GM18505 (cell line): ENCODE measurements at regions not wholly inside any gene's neighbourhood (a gene's known extent, or its start where the extent isn't known, plus 50 kb on each side); places are given as distances from the start of the nearest gene placed in this dataset.

Experiments used
- ATAC-seq: cut with Tn5 transposase; IDR thresholded peaks from one replicate; pipeline ENCODE4 v1.9.1; 2021; ENCODE audit not compliant: unreplicated experiment
- POLR2A ChIP-seq: IDR thresholded peaks from 4 replicates; pipeline ENCODE4 v1.6.1; 2011; ENCODE audit warnings: borderline replicate concordance; ENCODE audit not compliant: insufficient read depth, insufficient read length; ENCODE audit errors: extremely low read depth

DNA sequence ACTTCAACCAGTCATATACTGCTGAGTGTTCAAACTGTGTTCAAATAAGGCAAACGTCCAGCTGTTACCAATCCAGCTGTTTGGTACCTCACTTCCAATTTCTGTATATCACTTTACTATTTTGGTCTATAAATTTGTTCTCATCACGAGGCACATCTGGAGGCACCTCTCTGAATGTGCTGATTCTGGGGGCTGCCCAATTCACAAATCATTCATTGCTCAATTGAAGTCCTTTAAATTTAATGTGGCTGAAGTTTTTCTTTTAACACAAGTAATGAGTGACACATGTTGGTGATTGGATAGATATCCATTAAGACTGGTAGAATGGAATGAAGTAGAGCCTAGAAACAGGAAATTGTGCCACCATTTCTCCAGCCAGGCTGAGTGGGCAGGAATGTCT lies 617.0 kb upstream of the TMEM132C start:
- no peak for TF ChIP-seq POLR2A
- ATAC-seq, result no peak

DNA sequence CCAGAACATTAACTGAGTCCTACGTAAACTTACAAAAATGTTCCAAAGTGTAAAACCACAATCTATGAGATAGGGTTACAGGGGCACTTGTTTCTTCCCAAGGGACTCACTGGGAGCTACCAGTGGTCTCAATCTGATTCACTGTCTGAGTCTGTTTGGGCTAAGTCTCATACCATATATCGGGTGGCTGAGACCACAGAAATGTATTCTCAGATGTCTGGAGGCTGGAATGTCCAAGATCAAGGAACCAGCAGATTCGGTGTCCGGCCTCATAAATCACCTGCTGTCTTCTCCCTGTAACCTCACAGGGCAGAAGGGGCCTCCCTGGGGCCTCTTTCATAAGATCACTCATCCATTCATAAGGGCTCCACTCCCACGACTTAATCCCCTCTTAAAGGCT lies 616.3 kb upstream of the TMEM132C start:
- no peak for ATAC-seq
- TF ChIP-seq POLR2A, result no peak

DNA sequence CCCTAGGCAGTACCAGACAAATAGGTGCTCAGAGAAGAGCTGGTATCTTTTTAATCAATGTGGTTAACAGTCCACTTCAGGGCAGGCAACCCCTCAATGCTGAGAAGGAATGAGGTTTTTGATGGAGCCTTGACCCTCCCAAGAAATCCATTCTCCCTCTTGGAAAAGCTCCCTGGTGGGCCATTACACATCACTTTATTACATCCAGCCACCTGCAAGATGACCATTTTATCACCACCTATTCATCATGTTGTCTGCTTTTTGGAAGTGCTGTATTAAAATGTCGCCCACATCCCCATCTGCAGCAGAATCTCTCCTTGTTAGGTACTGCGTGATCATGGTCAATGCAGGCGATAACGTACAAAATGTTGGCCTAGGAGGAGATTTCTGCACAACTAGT lies 614.7 kb upstream of the TMEM132C start:
- no peak for ATAC-seq
- TF ChIP-seq POLR2A, result no peak

DNA sequence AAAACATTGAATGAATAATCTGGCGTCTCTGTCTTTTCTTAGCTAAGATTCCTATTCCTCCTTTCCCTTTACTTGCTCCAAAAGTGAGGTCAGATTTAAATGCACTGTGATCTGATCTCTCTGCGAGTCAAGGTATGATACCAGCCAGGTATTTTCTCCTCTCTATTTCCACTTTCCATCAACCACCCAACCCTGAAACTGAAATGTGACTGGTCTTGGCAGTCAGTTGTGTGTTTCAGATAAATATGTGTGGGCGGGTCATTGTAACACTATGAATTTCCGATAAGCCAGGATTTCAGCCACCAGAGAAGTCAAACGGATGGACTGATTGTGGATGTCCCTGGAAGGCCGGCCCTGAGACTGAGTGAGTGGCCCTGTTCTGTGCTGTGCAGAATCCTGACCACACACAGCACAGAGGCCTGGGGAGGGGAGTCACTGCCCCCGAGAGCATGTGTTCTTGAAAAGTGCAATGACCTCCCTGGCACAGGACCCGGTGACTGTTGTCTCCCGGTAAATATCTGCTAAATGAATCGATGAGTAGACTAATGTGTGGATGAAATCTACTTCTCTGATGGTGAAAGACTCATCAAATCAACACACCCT lies 612.5 kb upstream of the TMEM132C start:
- no peak for ATAC-seq
- TF ChIP-seq POLR2A, result no peak

DNA sequence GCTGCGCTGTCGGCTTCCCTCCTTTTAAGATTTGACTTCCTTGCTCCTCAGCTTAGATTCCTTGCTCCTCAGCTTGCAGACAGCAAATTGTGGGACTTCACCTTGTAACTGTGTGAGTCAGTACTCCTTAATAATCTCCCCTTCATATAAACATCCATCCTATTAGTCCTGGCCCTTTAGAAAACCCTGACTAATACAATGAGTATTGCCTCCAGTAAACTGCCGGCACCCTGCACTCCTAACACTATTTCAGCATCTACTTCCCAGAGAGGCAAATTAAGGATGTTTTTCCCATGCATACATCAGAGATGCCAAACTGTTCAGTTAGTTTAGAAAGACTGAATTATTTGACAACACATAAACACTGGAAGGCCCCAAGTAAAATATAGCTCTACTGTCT lies 611.3 kb upstream of the TMEM132C start:
- no peak for TF ChIP-seq POLR2A
- no peak for ATAC-seq

DNA sequence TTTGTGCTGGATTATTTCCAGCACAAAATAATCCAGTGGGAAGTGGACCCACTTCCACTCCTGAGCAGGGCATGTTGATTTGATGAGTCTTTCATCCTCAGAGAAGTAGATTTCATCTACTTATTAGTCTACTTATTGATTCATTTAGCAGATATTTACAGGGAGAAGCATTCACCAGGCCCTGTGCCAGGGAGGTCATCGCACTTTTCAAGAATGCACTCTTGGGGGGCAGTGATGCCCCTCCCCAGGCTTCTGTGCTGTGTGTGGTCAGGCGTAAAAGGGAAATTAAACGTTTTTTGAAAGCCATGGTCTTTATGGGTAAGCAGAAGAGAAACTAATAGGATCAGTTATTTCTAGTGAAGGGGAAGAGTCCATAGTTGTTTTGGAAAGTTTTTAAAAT lies 610.7 kb upstream of the TMEM132C start:
- no peak for ATAC-seq

DNA sequence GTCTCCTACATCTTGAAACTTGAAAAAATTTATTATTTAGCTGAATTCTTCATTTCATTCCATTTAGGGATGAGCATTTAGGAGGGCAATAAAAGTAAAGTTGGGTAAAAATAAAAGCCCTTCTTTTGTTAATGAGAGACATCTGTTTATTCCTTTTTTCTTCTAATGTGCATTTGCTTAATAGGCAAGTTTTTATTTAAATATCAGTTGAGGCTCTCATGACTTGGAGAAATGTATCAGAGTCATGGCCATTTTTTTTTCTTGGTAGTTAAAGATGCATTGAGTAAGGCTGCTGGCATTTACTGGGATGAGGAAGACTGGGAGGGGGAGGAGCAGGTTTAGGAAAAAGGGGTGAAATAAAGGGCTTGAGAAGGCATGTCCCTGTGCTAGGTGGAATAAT lies 609.9 kb upstream of the TMEM132C start:
- TF ChIP-seq POLR2A, result no peak
- ATAC-seq, result no peak

More for the DNA sequence above, 610.7 kb upstream of the TMEM132C start:
- no peak for TF ChIP-seq POLR2A

DNA sequence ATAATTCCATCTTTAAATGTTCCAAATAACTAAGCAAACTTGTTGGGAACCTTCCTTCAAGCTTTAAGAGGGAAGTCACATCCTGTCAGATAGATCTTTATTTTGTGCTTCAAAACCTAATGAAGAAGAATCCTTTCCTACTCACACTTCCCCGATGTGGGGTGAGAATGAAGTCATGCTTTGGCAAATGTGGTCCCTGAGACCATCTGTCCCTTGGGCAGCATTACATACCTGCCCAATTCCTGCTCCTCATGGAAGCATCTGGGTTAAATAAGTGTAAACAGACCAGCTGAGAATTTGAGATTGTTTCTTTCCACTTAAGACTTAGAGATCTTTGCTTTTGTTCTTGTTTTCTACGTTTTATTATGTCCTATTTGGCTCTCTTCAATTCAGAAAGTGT lies 606.0 kb upstream of the TMEM132C start:
- TF ChIP-seq POLR2A, result no peak
- no peak for ATAC-seq

DNA sequence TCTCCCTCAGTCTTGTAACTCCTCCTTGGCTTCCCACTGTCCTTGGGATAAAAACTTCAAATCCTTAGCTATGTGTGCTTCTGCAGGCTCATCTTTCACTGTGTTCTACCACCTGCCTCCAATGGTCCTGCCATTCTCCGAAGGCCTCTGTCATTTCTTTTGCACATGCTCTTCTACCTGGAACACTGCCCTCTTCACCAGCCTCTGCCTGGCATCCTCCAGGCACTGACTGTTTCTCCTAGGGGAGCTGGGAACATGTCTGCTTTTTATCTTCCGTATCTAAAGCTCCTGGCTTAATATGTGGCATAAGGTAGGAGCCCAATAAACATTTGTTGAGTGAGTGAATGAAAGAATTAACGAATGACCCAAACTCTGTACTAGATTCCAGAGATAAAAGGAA lies 603.3 kb upstream of the TMEM132C start:
- ATAC-seq, result no peak
- no peak for TF ChIP-seq POLR2A

DNA sequence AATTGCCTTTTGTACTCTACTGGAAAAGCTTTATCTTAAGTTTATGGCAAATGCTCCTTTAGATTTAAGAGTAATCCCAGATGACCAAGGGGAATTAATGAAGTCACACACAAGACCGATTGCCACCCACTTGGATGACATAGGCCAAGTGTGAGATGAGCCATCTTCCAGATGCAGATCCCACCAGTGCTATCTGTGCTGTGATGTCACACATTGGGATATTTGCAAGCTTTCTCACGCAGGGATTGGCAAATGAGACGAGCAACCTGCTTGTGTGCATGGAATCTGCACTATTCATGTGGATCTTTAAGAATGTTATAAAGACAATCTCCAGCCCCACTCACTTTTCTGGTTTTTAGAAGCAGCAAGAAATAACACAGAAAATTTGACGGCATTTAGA lies 602.1 kb upstream of the TMEM132C start:
- no peak for ATAC-seq
- TF ChIP-seq POLR2A, result no peak

DNA sequence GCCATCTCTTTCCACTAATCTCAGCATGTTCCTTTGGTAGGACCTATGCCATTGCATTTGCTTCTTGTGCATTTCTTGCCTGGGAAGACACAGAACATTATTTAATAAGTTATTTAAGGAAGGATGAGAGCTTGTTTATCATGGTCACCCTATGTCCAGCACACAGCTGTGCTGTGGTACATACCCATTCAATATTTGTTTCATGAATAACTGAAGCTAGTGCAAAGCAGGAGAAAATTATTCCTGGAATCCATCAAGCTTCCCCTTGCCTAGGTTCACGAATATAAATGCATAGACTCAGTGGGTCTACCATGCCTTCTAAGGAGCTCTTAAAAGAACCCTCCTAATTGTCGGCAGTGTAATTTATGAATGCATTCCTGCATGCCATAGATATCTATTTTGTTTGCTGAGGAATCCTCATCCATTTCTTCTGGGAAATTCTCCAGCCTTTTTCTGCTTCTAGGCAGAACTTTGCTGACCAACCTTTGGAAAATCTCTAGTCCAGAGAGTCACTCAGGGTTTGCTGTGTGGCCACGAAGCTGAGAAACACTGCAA lies 599.8 kb upstream of the TMEM132C start:
- TF ChIP-seq POLR2A, result no peak
- ATAC-seq, result no peak

DNA sequence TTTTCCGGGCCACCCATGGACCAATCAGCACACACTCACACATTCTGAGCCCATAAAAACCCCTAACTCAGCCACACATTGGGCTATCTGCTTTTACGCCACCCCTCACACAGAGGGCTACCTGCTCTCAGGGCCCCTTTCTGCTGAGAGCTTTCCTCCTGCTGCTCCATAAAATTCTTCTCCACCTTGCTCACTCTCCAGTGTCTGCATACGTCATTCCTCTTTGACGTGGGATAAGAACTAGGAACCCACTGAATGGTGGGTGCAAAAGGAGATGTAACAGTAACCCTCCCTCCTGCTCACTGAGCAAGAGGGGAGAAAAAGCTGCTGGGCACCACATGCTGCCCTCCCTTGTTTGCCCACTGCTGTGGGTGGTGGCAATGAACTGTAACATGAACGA lies 596.7 kb upstream of the TMEM132C start:
- no peak for ATAC-seq
- no peak for TF ChIP-seq POLR2A

DNA sequence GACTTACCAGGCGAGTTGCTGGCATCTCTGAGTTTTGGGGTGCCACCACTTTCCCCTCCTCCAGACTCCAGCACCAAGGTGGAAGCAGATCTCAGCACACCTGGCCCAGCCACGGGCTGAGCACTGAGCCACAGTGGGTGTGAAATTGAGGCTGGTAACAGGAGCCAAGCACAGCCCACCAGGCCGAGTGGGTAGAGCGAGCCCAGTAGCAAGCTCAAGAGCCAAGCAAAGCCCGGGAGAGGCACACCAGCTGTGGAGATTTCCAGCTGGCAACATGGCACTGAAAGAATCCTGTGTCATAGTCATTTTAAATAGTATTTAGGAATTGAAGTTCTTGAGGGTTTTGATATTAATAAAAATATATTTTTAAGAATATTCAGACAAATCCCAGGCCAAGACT lies 596.2 kb upstream of the TMEM132C start:
- TF ChIP-seq POLR2A, result no peak
- no peak for ATAC-seq

DNA sequence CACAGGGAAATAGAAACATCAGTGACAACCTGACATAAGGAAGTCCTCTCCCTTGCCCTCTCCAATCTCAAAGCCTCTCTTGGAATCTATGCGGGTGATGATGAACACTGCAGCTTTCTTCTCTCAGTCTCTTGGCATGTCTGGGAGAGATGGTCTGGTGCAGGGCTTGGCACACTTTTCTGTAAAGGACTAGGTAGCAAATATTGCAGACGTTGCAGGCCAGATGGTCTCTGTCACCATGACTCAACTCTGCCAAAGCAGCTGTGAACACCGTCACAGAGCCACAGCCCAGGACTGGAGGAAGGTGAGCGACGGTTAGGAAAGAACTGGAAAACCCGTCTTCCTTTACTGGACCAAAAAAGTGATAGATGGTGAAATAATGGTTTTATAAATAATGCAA lies 591.0 kb upstream of the TMEM132C start:
- no peak for ATAC-seq
- TF ChIP-seq POLR2A, result no peak
